Vagina (tissue), 2 donors: ENCODE measurements at regions not wholly inside any gene's neighbourhood (a gene's known extent, or its start where the extent isn't known, plus 50 kb on each side); places are given as distances from the start of the nearest gene placed in this dataset.

Source experiments
- DNase-seq, 2 donors: peaks; one replicate each; pipeline ENCODE4 v3.0.0-alpha.2; 2017; ENCODE audit errors: extremely low spot score in 2 of 2
- H3K27ac ChIP-seq: fragments of 200-600 bp; sonication (generic); one replicate; pipeline ENCODE4 v1.5.1; 2019
- H3K27me3 ChIP-seq: fragments of 200-600 bp; sonication (generic); one replicate; pipeline ENCODE4 v1.5.1; 2019
- H3K36me3 ChIP-seq, 2 donors: fragments of 200-600 bp; sonication (generic); one replicate each; pipeline ENCODE4 v1.5.1; 2017 to 2019
- H3K4me1 ChIP-seq: fragments of 200-600 bp; sonication (generic); one replicate; pipeline ENCODE4 v1.5.1; 2019
- H3K4me3 ChIP-seq, 2 donors: fragments of 200-600 bp; sonication (generic); 1 replicate in 1 of 2; 2 replicates in 1 of 2; pipeline ENCODE4 v1.5.1; 2016 to 2019
- H3K9me3 ChIP-seq: fragments of 200-600 bp; sonication (generic); one replicate; pipeline ENCODE4 v1.5.1; 2019
- CTCF ChIP-seq, 3 experiments: fragments of 450-650 bp in 2 of 3; fragments of 200-600 bp in 1 of 3; sonication (generic) in 1 of 3; IDR thresholded peaks; one replicate each; pipeline ENCODE4 v1.5.1; 2017 to 2019; ENCODE audit warnings: antibody characterized with exemption in 3 of 3, mild to moderate bottlenecking in 2 of 3, moderate library complexity in 2 of 3
- POLR2A ChIP-seq, 2 donors: fragments of 450-650 bp; IDR thresholded peaks; one replicate each; pipeline ENCODE4 v1.6.1; 2017; ENCODE audit warnings: antibody characterized with exemption in 2 of 2, mild to moderate bottlenecking in 2 of 2, moderate library complexity in 2 of 2
- POLR2AphosphoS5 ChIP-seq, 2 donors: sonication (generic); formaldehyde crosslinking; IDR thresholded peaks; one replicate each; pipeline ENCODE4 v1.9.0; 2017; ENCODE audit warnings: antibody characterized with exemption in 2 of 2, mild to moderate bottlenecking in 2 of 2, low read depth in 1 of 2; ENCODE audit not compliant: insufficient read depth in 1 of 2
- intact Hi-C: fragments of 100-400 bp; cut with DNase I; formaldehyde crosslinking; loops from one replicate; pipeline ENCODE4 v1.15.1; 2023

- intact Hi-C loops: no loop called here
- TF ChIP-seq POLR2A (IDR thresholded peaks at IDR 0.05) (no peak), CTCF (IDR thresholded peaks at IDR 0.05) (no peak), POLR2AphosphoS5 (IDR thresholded peaks at IDR 0.05; ENCODE audit: insufficient read depth in 1 of 2, low read depth in 1 of 2) (no peak)
- Histone ChIP-seq H3K9me3 (no peaks in the 10 kb centered on the region), H3K4me1 (no peaks in the 10 kb centered on the region), H3K27me3 (no peaks in the 10 kb centered on the region), H3K4me3 (no peak overlapping the region), H3K27ac (no peak overlapping the region), H3K36me3 (no peaks in the 10 kb centered on the region)
- no peak for DNase-seq
Observed at GRCh38 chr10:121099181-121099580, 248.0 kb downstream of the WDR11 start.

GRCh38 chr10:121099592-121099991 is 248.4 kb downstream of the WDR11 start:
- Histone ChIP-seq H3K4me1 (no peaks in the 10 kb centered on the region), H3K27me3 (no peaks in the 10 kb centered on the region), H3K36me3 (no peaks in the 10 kb centered on the region), H3K27ac (no peak overlapping the region), H3K4me3 (no peak overlapping the region), H3K9me3 (no peaks in the 10 kb centered on the region)
- DNase-seq: no peak
- no peak for TF ChIP-seq POLR2AphosphoS5 (IDR thresholded peaks at IDR 0.05; ENCODE audit: insufficient read depth in 1 of 2, low read depth in 1 of 2)
- TF ChIP-seq CTCF (IDR thresholded peaks at IDR 0.05): no peak
- no peak for TF ChIP-seq POLR2A (IDR thresholded peaks at IDR 0.05)
- intact Hi-C loops: no loop called here

- Histone ChIP-seq H3K9me3 (no peaks in the 10 kb centered on the region), H3K27me3 (no peaks in the 10 kb centered on the region), H3K36me3 (no peaks in the 10 kb centered on the region), H3K27ac (no peak overlapping the region), H3K4me1 (no peaks in the 10 kb centered on the region), H3K4me3 (no peak overlapping the region)
- no peak for DNase-seq
- TF ChIP-seq CTCF (IDR thresholded peaks at IDR 0.05) (no peak), POLR2AphosphoS5 (IDR thresholded peaks at IDR 0.05; ENCODE audit: insufficient read depth in 1 of 2, low read depth in 1 of 2) (no peak)
- intact Hi-C loops: no loop called here
Observed at GRCh38 chr10:121101561-121101960, 250.4 kb downstream of the WDR11 start.

- TF ChIP-seq POLR2A (IDR thresholded peaks at IDR 0.05): no peak
- no peak for TF ChIP-seq POLR2AphosphoS5 (IDR thresholded peaks at IDR 0.05; ENCODE audit: insufficient read depth in 1 of 2, low read depth in 1 of 2)
- TF ChIP-seq CTCF (IDR thresholded peaks at IDR 0.05): no peak
- no peaks in the 10 kb centered on the region for H3K36me3 ChIP-seq
- H3K27me3 ChIP-seq: no peaks in the 10 kb centered on the region
- intact Hi-C loops: no loop called here
- H3K9me3 ChIP-seq: no peaks in the 10 kb centered on the region
- no peak overlapping the region for H3K4me3 ChIP-seq
- no peak for DNase-seq
- H3K4me1 ChIP-seq: no peaks in the 10 kb centered on the region
- no peak overlapping the region for H3K27ac ChIP-seq
Observed at GRCh38 chr10:121102706-121103105, 251.5 kb downstream of the WDR11 start.

GRCh38 chr10:121104476-121105111 is 253.4 kb downstream of the WDR11 start:
- Histone ChIP-seq H3K27me3 (no peaks in the 10 kb centered on the region), H3K36me3 (no peaks in the 10 kb centered on the region), H3K27ac (no peak overlapping the region), H3K4me1 (no peaks in the 10 kb centered on the region), H3K9me3 (no peaks in the 10 kb centered on the region), H3K4me3 (no peak overlapping the region)
- intact Hi-C loops: no loop called here
- TF ChIP-seq POLR2AphosphoS5 (IDR thresholded peaks at IDR 0.05; ENCODE audit: insufficient read depth in 1 of 2, low read depth in 1 of 2) (no peak), CTCF (IDR thresholded peaks at IDR 0.05) (no peak), POLR2A (IDR thresholded peaks at IDR 0.05) (no peak)
- no peak for DNase-seq
